Epithelial cell of proximal tubule (primary cell): ENCODE measurements at regions not wholly inside any gene's neighbourhood (a gene's known extent, or its start where the extent isn't known, plus 50 kb on each side); places are given as distances from the start of the nearest gene placed in this dataset.

Experiments
- DNase-seq: peaks from one replicate; pipeline ENCODE4 v3.0.0-alpha.2; 2011; ENCODE audit warnings: low read depth
- H3K4me3 ChIP-seq: 2 replicates; pipeline ENCODE4 v1.5.1; 2011; ENCODE audit warnings: low read depth, mild to moderate bottlenecking, low read length
- TF ChIP-seq, protein P1 (sequence below): conservative IDR thresholded peaks from 2 replicates; pipeline ENCODE4 v1.5.1; 2012; ENCODE audit warnings: low read depth, mild to moderate bottlenecking, low read length

DNA sequence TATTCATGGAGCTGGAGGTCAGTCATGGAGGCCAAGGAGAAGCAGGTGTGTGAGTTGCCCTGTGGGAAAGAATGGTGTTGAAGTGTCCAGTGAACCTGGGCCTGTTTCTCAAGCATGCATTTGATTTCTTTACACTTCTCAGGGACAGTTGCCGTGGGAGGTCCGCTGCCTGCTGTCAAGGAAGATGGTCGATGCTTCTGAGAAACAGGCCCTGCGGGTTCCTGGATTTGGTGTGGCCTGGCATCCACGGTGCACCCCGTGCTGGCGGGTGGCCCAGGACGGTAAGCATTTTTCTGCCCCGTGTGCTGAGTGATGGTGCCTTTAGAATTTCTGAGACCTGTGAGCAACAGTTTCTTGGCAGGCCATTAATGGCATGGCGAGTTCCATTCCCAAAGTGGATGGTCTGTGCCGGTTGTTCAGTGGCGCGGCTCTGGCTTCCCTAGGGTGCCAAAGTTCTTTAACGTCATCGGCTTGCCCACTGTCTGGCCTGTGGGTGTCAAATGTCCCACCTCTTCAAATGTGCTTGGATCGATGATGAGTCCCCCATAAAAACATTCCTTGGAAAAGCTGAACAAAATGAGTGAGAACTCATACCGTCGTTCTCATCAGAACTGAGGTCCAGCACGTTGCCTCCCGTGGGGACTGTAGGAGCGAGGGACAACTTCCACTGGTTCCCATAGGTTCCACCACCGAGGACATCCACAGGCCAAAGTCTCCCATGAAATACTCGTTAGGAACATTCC is 107.2 kb downstream of the SNRPN start:
- TF ChIP-seq, protein P1, sequence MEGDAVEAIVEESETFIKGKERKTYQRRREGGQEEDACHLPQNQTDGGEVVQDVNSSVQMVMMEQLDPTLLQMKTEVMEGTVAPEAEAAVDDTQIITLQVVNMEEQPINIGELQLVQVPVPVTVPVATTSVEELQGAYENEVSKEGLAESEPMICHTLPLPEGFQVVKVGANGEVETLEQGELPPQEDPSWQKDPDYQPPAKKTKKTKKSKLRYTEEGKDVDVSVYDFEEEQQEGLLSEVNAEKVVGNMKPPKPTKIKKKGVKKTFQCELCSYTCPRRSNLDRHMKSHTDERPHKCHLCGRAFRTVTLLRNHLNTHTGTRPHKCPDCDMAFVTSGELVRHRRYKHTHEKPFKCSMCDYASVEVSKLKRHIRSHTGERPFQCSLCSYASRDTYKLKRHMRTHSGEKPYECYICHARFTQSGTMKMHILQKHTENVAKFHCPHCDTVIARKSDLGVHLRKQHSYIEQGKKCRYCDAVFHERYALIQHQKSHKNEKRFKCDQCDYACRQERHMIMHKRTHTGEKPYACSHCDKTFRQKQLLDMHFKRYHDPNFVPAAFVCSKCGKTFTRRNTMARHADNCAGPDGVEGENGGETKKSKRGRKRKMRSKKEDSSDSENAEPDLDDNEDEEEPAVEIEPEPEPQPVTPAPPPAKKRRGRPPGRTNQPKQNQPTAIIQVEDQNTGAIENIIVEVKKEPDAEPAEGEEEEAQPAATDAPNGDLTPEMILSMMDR = no peak
- H3K4me3 ChIP-seq = no peak overlapping the region
- no peak for DNase-seq

DNA sequence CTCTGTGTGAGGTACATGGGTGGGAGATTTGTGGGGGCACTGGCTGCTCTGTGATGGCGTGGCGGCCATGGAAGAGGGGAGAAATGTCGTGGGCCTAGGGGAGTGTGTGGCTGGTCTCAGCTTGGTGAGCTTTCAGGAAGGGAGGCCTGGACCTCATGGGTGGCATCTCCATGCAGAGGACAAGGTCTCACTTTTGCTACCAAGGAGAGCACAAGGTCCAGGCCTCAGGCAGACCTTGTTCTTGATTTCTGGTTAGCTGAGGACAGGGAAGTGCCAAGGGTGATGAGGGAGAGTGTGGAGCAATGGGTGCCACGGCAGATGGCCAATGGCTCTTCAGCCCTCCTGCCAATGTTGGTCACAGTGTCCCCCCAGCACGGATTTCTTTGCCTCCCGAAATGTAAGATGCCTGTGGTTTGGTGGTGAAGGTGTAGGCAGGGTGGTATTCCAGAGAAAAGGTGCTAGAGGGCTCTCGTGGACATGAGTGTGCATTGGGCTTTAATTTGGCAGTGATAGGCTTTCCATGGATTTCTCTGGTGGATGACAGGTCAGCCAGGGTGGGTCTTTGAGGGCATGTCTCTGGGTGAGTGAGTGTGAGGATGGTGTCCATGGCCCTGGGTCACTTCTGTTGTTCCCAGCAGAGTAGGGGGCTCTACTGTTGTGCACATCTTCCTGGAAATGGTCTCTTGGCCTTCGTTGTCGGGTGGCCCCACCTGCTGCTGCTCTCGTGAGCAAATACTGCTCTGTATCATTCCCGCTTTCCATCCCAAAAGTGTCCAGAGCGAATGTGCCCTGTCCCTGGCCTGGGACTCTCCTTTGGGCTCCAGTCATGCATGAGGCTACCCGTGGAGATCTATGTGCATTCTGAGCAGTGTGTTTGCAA is 108.0 kb downstream of the SNRPN start:
- H3K4me3 ChIP-seq = no peak overlapping the region
- TF ChIP-seq, protein P1 = no peak
- no peak for DNase-seq

DNA sequence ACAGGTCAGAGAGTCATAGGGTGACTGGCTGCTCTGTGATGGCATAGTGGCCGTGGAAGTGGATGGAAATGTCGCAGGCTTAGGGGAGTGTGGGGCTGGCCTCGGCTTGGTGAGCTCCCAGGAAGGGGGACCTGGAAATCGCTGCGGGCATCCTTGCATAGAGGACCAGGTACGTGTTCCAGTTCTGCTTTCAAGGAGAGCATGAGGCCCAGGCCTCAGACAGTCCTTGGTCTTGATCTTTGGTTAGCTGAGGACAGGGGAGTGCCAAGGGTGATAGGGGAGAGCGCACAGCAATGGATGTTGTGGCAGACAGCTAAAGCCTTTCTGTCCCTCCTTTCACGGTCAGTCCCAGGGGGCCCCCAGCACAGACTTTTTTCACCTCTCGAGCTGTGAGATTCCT is 110.5 kb downstream of the SNRPN start:
- DNase-seq = no peak
- H3K4me3 ChIP-seq = no peak overlapping the region
- TF ChIP-seq, protein P1 = no peak

DNA sequence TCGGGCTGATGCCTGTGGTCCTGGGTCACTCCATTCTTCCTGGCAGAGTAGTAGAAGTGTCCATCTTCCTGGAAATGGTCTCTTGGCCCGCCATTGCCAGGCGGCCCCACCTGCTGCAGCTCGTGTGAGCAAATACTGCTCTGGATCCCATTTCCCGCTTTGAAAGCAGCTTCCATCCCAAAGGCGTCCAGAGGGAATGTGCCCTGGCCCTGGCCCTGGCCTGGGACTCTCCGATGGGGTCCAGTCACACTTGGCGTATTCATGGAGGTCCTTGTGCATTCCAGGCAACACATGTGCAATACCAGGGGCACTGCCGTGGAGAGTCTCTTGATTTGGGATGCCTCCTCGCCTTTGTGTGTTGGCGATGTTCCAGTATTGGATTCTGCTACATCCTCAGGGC is 111.1 kb downstream of the SNRPN start:
- DNase-seq = no peak
- TF ChIP-seq, protein P1 = no peak
- no peak overlapping the region for H3K4me3 ChIP-seq

DNA sequence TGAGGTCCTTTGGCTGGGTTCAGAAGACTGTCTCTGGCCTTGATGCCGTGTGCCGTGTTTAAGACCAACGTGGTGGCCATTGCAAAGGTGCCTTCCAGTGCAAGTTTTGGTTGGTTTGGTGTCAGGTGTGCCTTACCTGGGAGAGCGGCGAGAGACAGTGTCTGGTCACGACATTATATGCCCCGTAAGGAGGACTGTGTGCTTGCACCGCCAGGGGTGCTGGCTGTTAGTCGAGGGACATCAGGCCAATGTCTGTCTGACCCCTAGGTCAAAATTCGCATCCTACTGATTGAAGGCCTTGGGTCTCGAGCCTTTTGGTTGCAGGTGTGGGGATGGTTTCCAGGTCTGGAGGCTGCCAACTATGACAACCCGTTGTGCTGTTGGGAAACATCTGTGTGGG is 111.9 kb downstream of the SNRPN start:
- DNase-seq = no peak
- no peak overlapping the region for H3K4me3 ChIP-seq
- TF ChIP-seq, protein P1 = no peak

DNA sequence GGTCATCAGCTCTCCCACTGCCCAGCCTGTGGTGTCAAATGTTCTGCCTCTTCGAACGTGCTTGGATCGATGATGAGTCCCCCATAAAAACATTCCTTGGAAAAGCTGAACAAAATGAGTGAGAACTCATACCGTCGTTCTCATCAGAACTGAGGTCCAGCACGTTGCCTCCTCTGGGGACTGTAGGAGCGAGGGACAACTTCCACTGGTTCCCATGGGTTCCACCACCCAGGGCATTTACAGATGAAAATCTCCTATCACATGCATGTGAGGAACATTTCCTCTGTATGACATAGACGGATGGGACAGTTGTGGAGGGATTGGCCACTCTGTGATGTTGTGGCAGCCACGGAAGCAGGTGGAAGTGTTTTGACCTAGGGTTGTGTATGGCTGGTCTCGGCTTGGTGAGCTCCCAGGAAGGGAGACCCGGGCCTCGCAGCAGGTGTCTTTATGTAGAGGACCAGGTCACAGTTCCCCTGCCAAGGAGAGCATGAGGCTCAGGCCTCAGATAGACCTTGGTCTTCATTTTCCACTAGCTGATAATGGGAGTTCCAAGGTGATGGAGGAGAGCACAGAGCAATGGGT is 113.0 kb downstream of the SNRPN start:
- TF ChIP-seq, protein P1 = no peak
- no peak for DNase-seq
- H3K4me3 ChIP-seq = no peak overlapping the region
